HEK293T (cell line): ENCODE measurements at regions not wholly inside any gene's neighbourhood (a gene's known extent, or its start where the extent isn't known, plus 50 kb on each side); places are given as distances from the start of the nearest gene placed in this dataset.

Experiments
- CTCF ChIA-PET: fragments of 350-600 bp; formaldehyde crosslinking; extraction: SDS; loops from one replicate; lab custom pipeline; 2021; ENCODE audit warnings: antibody characterized with exemption, inconsistent platforms; lab: Yijun Ruan, JAX
- POLR2A ChIA-PET: fragments of 350-600 bp; formaldehyde crosslinking; extraction: SDS; loops from one replicate; lab custom pipeline; 2020; ENCODE audit warnings: antibody characterized with exemption, inconsistent platforms; lab: Yijun Ruan, JAX
- DNase-seq: peaks from one replicate; pipeline ENCODE4 v3.0.0; 2012; ENCODE audit warnings: mixed read lengths; ENCODE audit errors: extremely low spot score
- ARNT ChIP-seq: fragments of 450-650 bp; IDR thresholded peaks from 2 replicates; pipeline ENCODE4 v1.6.1; 2017; ENCODE audit warnings: mild to moderate bottlenecking
- BHLHE40 ChIP-seq: fragments of 450-650 bp; IDR thresholded peaks from 2 replicates; pipeline ENCODE4 v1.6.1; 2016; ENCODE audit warnings: mild to moderate bottlenecking, moderate library complexity, borderline replicate concordance
- CTBP1 ChIP-seq: fragments of 450-650 bp; IDR thresholded peaks from 2 replicates; pipeline ENCODE4 v1.6.1; 2016; ENCODE audit warnings: borderline replicate concordance
- ELF4 ChIP-seq: fragments of 450-650 bp; IDR thresholded peaks from 2 replicates; pipeline ENCODE4 v1.6.1; 2017; ENCODE audit warnings: antibody characterized with exemption
- FOXA1 ChIP-seq: fragments of 450-650 bp; IDR thresholded peaks from 2 replicates; pipeline ENCODE4 v1.6.1; 2016; ENCODE audit warnings: mild to moderate bottlenecking
- FOXK2 ChIP-seq: fragments of 450-650 bp; IDR thresholded peaks from 2 replicates; pipeline ENCODE4 v1.6.1; 2016; ENCODE audit warnings: mild to moderate bottlenecking
- FOXM1 ChIP-seq: fragments of 450-650 bp; IDR thresholded peaks from 2 replicates; pipeline ENCODE4 v1.6.1; 2017; ENCODE audit warnings: mild to moderate bottlenecking, borderline replicate concordance
- HDGF ChIP-seq: fragments of 450-650 bp; IDR thresholded peaks from 2 replicates; pipeline ENCODE4 v1.6.1; 2017; ENCODE audit warnings: antibody characterized with exemption, borderline replicate concordance
- L3MBTL2 ChIP-seq: fragments of 450-650 bp; conservative IDR thresholded peaks from 2 replicates; pipeline ENCODE4 v1.6.1; 2016; ENCODE audit warnings: mild to moderate bottlenecking
- LEF1 ChIP-seq: fragments of 450-650 bp; IDR thresholded peaks from 2 replicates; pipeline ENCODE4 v1.6.1; 2017; ENCODE audit warnings: mild to moderate bottlenecking, borderline replicate concordance
- NFRKB ChIP-seq: fragments of 450-650 bp; IDR thresholded peaks from 2 replicates; pipeline ENCODE4 v1.6.1; 2016; ENCODE audit warnings: mild to moderate bottlenecking, moderate library complexity
- PKNOX1 ChIP-seq: fragments of 450-650 bp; IDR thresholded peaks from 2 replicates; pipeline ENCODE4 v1.6.1; 2016
- SP1 ChIP-seq: fragments of 450-650 bp; IDR thresholded peaks from 2 replicates; pipeline ENCODE4 v1.6.1; 2017
- SUZ12 ChIP-seq: fragments of 450-650 bp; IDR thresholded peaks from 2 replicates; pipeline ENCODE4 v1.6.1; 2016; ENCODE audit warnings: mild to moderate bottlenecking
- TARDBP ChIP-seq: fragments of 450-650 bp; IDR thresholded peaks from 2 replicates; pipeline ENCODE4 v1.6.1; 2016
- ZNF384 ChIP-seq: fragments of 450-650 bp; IDR thresholded peaks from 2 replicates; pipeline ENCODE4 v1.6.1; 2016

GRCh38 chr12:126067626-126068329, 1002.5 kb downstream of the AACS start:
- no peak for DNase-seq
- CTCF ChIA-PET = no interaction called here
- no peak for TF ChIP-seq TARDBP
- TF ChIP-seq SP1 = no peak
- no peak for TF ChIP-seq FOXK2
- no peak for TF ChIP-seq HDGF
- TF ChIP-seq LEF1 = no peak
- TF ChIP-seq FOXA1 = no peak
- no peak for TF ChIP-seq ARNT
- TF ChIP-seq FOXM1 = no peak
- no peak for TF ChIP-seq SUZ12
- no peak for TF ChIP-seq CTBP1
- TF ChIP-seq NFRKB = no peak
- no peak for TF ChIP-seq ELF4
- TF ChIP-seq ZNF384 = no peak
- POLR2A ChIA-PET = no interaction called here

- TF ChIP-seq ELF4 = no peak
- TF ChIP-seq FOXA1 = no peak
- no peak for TF ChIP-seq ARNT
- TF ChIP-seq CTBP1 = peak; percentile 49; the same call in 1 of the 2 replicates
- no peak for TF ChIP-seq FOXK2
- TF ChIP-seq SP1 = no peak
- CTCF ChIA-PET = no interaction called here
- peak; percentile 47 for DNase-seq
- POLR2A ChIA-PET = no interaction called here
Measured at GRCh38 chr12:126069549-126070165, 1004.4 kb downstream of the AACS start.

- no peak for DNase-seq
- ChIA-PET POLR2A (no interaction called here), CTCF (no interaction called here)
- TF ChIP-seq SUZ12 (no peak), ELF4 (no peak), CTBP1 (no peak), LEF1 (no peak), HDGF (no peak), PKNOX1 (no peak), FOXA1 (no peak)
Measured at GRCh38 chr12:126076515-126076914, 1011.3 kb downstream of the AACS start.

- no peak for DNase-seq
- POLR2A ChIA-PET = no interaction called here
- TF ChIP-seq L3MBTL2 = no peak
- no peak for TF ChIP-seq TARDBP
- TF ChIP-seq BHLHE40 = no peak
- no peak for TF ChIP-seq HDGF
- CTCF ChIA-PET = no interaction called here
Measured at GRCh38 chr12:126083926-126084325, 1018.7 kb downstream of the AACS start.

GRCh38 chr12:126084480-126084879, 1019.2 kb downstream of the AACS start:
- POLR2A ChIA-PET = no interaction called here
- TF ChIP-seq ZNF384 (no peak), FOXM1 (no peak), LEF1 (no peak), FOXK2 (no peak), SP1 (no peak), TARDBP (no peak), SUZ12 (no peak)
- CTCF ChIA-PET = no interaction called here
- DNase-seq = no peak

GRCh38 chr12:126086242-126086641, 1021.0 kb downstream of the AACS start:
- TF ChIP-seq FOXM1 = no peak
- no peak for TF ChIP-seq ZNF384
- no peak for TF ChIP-seq ELF4
- no peak for TF ChIP-seq L3MBTL2
- no peak for TF ChIP-seq SUZ12
- no peak for TF ChIP-seq SP1
- TF ChIP-seq PKNOX1 = no peak
- no peak for TF ChIP-seq TARDBP
- TF ChIP-seq LEF1 = no peak
- no peak for TF ChIP-seq BHLHE40
- TF ChIP-seq NFRKB = no peak
- no peak for TF ChIP-seq FOXK2
- no peak for TF ChIP-seq HDGF
- TF ChIP-seq CTBP1 = no peak
- TF ChIP-seq ARNT = no peak
- DNase-seq = no peak
- ChIA-PET POLR2A (no interaction called here), CTCF (no interaction called here)

- POLR2A ChIA-PET = no interaction called here
- no peak for TF ChIP-seq CTBP1
- CTCF ChIA-PET = no interaction called here
- DNase-seq = no peak
Measured at GRCh38 chr12:126087692-126088091, 1022.5 kb downstream of the AACS start.

GRCh38 chr12:126093908-126094307, 1028.7 kb downstream of the AACS start:
- ChIA-PET POLR2A (no interaction called here), CTCF (no interaction called here)
- TF ChIP-seq FOXA1 (no peak), TARDBP (no peak), ZNF384 (no peak), PKNOX1 (no peak), FOXK2 (no peak), FOXM1 (no peak), ELF4 (no peak), SP1 (no peak), NFRKB (no peak), ARNT (no peak), HDGF (no peak), SUZ12 (no peak), BHLHE40 (no peak), CTBP1 (no peak), L3MBTL2 (no peak), LEF1 (no peak)
- DNase-seq = peak; percentile 26
